Fibroblast of skin of scalp (primary cell): ENCODE measurements at regions not wholly inside any gene's neighbourhood (a gene's known extent, or its start where the extent isn't known, plus 50 kb on each side); places are given as distances from the start of the nearest gene placed in this dataset.

Source experiments
- DNase-seq: peaks from one replicate; pipeline ENCODE4 v3.0.0-alpha.2; 2013

DNA sequence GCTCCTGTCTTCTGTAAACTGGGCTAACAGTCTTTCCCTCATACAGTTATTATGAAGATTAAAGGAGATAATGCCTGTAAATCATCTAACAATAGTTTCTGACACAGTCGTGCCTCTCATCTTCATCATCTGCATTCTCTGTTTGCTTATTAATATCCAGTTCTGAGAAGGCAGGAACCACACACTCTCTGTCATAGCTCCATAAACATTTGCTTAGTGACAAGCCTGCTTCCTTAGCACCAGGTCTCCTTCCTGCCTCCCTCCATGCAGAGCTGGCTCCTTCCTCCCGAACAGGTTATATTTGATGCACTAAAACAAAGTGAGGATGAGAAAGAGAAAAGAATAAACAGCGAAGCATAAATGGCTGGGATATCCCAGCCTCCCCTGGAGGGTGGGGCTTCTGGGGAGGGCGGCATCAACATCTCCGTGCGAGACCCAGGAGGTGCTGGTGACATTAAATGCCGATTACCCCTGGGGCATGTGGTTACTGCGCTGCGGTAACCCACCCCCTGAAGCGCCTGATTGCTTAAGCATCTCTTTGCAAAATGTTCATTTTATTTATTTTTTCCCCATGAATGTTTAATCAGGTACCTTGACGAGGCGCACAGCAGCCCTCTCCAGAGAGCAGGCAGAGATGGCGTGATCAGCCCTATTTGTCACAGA is 404.9 kb downstream of the NXPE2 start:
- no peak for DNase-seq

DNA sequence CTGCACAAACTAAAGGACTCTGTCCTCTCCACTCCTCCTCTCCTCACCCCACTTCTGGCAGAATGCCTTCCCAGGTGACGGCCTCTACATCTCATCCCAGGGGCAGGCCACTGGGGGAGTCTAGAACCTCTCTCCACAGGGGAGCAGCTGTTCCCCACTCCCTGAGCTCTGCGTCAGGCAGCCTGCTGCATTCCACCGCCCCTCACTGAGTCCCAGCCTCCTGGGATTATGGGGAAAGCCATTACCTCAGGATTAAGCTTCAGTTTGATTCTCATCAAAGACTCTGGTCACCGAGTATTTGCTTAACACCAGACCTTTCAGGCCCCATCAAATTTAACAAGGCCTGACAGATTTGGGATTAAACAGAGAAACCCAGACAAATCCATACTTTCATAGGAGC is 405.9 kb downstream of the NXPE2 start:
- DNase-seq: no peak

DNA sequence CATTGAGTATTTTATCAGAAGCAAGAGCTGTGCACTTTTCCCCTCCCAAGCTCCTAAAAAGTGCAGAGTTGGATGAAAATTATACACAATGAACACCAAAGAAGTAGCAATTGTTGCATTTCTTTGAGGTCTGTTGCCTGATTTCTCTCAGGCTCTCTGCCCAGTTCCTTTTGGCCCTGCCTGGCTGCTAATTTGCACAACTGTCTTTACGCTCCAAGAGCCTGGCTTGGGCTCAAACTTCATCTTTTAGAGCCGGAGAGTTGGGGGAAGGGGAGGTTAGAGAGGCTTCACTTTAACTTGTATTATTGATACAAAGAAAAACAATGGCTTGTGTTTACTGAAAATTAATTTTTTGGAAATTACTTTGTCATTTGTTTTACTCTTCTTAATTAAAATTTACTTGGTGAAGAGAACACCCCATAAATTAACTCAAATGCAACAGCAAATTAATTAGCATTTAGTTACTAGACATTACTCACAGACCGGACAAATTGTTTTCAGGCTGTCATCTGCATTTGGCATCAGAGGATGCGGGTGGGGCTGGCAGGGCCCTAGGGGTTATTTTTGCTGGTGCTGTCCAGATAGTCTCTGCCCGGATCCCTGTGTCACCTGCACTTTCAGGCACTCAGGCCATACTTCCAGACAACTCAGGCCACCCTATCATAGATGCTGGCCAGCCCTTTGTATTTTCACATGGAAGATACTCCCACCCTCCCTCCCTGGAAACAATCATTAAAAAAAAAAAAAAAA is 407.3 kb downstream of the NXPE2 start:
- DNase-seq: no peak

DNA sequence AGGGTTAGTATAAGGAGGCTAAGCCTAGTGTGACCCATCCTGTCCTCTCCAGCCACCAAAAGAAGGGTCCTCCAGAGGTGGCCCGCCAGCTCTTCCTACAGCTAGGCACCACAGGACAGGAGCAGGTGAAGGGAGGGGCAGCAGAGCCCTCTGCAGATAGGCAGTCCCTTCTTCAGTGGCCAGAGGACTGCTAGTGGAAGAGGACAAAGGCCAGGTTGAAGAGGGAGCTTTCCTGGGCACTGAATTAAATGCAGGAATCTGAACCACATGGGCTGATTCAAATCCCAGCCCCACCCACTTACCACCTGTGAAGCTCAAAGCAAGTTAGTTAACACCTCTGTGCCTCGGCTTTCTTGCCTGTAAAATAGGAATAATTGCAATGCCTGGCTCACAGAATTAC is 409.5 kb downstream of the NXPE2 start:
- DNase-seq: no peak

DNA sequence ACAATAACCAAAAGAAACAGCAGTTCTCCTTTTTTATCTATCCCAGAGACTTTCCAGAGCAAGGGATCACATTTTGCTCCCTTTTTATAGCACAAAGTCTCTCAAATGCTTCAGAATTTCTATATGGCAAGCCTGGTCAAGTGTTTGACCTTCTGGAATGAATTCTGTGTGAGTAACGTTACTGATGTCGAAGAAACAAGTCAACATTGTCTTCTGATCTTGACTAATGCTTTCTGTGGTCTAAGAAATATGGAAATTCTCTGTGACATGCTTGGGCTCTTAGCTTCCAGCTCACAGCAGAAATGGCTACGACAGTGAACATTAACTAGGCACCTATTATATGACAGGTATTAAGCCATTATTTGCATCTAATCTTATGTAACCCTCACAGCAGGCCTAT is 411.7 kb downstream of the CADM1 start:
- no peak for DNase-seq

DNA sequence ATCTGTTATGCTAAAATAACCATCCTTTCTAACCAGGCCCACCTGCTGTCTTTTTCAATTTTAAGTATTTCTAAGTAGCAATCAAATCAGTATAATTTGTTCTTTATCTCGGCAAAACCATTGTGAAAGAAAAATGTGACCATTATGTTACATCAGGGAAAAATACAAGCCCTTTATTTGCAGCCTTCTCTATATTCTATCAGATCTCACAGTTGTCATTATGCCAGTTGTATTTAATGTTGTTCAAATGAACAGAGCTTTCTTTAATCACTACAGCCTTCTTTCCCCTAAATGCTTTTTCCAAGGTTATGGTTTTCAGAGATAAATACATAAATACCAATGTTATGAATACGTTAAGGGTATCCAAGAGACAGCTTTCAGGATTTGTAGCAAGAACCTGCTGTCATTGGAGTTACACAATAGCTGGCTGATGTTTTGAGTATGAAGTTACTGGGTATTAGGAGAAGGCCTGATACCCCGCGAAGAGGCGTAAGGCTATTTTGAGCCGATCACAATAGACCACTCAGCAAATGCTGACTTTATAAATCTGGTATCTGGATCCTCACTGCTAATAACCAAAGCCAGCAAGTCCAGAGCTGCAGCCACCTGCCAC is 406.3 kb downstream of the CADM1 start:
- no peak for DNase-seq

DNA sequence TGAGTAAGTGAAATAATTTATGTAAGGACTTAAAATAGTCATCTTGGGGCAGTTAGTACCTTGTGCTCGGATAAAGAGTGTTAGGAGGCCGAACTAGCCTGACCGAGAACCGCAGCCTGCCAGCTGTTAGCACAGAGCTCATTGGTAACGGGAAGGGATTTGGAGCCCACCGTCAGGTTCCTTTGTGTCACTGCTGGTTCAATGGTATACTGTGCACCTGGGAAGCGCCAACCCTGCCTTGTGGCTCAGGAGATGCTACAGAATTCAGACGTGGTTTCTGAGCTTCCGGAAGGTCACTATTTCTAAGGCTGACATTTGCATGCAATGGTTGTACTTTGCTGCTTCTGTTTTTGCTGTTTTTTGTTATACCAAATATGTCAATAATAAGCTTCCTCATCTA is 403.5 kb downstream of the CADM1 start:
- no peak for DNase-seq

DNA sequence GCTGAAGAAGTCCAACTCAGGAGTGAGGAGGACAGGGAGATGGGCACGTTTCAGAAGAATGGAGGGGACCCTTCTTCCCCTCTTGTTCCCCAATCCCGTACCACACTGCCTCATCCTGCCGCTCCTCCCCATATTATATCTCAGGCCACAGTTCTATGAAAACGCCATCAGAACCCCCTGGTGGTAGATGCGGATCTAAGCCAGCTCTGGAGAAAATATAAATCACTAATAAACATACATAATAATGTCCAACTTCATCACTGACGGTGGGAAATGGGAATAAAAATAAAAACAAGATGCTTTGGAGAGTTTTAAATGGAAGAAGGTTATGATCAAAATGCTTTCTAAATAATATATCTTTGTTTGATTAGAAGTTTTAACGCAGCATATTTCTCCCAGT is 400.3 kb downstream of the CADM1 start:
- no peak for DNase-seq

DNA sequence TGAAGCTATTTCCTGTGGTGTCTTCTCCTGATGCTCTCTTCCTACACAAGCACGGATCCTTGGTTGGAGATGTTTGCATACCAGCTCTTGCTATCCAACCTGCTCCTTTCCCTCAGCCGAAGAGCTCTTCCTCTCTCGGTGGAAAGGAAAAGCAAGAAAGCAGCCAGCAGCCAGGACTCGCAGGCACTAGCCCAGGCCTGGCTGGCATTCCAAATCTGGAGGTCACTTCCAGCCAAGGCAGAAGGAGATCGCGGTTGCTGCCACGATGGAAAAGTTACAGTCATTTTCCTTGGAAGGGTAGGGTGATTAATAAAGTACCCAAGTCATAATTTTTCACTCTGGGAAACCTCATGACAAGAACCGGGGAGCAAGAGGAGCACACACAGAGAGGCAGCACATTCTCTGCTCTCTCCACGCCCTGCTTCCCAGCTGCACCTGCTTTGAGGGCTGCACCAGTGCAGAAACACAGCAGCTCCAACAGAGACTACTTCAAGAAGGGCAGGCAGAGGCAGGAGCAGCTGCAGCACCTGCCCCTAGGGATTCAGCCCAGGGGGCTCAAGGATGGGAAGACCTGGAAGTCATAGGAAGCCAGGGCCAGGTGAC is 399.3 kb downstream of the CADM1 start:
- DNase-seq: no peak

DNA sequence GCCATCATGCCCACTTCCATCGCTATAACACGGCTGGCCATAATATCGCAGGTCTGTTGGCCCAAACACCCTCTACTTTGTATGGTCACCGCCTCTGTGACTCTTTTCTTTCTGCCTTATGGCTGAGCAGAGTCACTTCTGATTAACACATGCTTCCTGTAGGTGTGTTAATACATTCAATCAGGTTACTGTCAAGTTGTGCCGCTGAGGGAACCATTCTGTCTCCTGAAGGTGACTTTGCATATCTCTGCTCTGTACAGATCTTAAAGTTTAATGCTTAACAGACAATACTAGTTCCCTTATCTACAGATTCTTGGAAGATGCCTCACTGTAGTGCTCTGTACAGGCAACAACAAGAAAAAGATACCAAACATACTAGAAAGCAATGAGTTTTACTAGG is 393.1 kb downstream of the CADM1 start:
- DNase-seq: no peak

DNA sequence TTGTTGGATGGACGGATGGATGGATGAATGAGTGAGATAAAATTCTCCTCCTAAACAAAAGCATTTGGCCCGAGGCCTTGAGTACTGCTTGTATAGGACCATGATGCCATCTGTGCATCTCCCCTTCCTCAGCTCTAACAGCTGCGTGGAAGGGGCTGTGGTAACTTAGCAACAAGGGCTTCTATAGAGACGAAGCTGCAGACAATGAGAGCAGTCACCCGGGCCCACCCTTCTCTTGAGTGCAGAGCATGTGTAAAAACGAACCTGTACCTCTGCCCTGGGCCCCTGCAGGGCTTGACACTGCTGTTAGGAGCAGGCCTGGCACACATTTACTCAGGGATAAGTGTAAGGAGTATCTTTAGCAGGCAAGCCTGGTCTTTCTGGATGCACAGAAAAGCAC is 391.5 kb downstream of the CADM1 start:
- DNase-seq: no peak

DNA sequence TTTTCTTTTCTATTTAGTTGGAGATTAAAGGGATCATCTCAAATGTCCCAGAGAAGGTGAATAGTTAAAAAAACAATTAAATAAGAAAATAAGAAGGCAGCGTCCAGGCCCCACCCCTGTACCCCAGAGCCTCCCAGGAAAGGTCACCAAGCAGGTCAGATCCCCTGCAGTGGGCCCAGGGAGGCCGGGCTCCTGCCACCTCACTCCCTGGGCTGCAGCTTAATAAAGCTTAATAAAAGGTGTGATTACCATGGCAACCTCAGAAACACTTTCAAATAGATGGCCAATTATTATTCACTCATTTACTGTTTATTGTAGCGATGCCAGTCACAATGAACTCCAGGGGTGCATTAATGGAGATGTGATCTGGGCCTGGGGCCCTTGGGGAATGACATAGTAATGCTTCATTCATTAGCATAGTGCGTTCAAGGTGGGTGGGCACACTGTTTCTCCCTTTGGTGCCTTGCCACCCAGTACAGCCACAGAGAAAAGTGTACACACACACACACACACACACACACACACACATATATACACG is 386.2 kb downstream of the CADM1 start:
- no peak for DNase-seq

DNA sequence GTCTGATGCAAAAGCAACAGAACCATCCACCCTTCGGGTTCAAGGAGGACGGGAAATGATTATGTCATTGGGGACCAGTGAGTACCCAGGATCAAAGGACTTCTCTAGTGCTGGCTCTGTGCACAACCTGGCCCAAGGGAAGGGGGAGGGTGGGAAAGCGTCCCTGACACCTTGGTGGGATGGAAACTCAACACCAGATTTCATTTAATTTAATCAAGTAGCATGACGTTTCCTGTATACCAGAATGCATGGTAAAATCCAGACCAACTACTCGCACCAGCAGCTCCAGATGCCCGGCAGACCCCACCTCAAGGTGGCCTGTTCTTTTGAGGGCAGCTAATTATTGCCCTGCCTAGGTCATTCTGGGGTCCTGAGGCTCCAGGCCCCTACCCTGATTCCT is 385.1 kb downstream of the CADM1 start:
- DNase-seq: no peak
